ENCODE measurements at regions not wholly inside any gene's neighbourhood (a gene's known extent, or its start where the extent isn't known, plus 50 kb on each side); places are given as distances from the start of the nearest gene placed in this dataset.

GRCh38 chr4:166519774-166520173 is 646.7 kb downstream of the TLL1 start:
- no peak overlapping the region for H3K4me3 Mint-ChIP-seq
- DNase-seq, result no peak
- no peaks in the 10 kb centered on the region for H3K27me3 Mint-ChIP-seq (ENCODE audit: low read depth)
- H3K9me3 Mint-ChIP-seq, result peaks cover 11% of the 10 kb centered on the region
- H3K36me3 Mint-ChIP-seq (ENCODE audit: insufficient read depth), result no peaks in the 10 kb centered on the region
- no peak for ATAC-seq
- H3K4me1 Mint-ChIP-seq (ENCODE audit: low read depth), result no peaks in the 10 kb centered on the region

- no peak overlapping the region for H3K4me3 Mint-ChIP-seq
- no peaks in the 10 kb centered on the region for H3K4me1 Mint-ChIP-seq (ENCODE audit: low read depth)
- ATAC-seq (no peak), DNase-seq (no peak)
- H3K9me3 Mint-ChIP-seq, result peaks cover 3% of the 10 kb centered on the region
- H3K27me3 Mint-ChIP-seq (ENCODE audit: low read depth), result no peaks in the 10 kb centered on the region
- no peaks in the 10 kb centered on the region for H3K36me3 Mint-ChIP-seq (ENCODE audit: insufficient read depth)
These were observed 654.5 kb downstream of the TLL1 start for GRCh38 chr4:166527500-166527899.

DNA sequence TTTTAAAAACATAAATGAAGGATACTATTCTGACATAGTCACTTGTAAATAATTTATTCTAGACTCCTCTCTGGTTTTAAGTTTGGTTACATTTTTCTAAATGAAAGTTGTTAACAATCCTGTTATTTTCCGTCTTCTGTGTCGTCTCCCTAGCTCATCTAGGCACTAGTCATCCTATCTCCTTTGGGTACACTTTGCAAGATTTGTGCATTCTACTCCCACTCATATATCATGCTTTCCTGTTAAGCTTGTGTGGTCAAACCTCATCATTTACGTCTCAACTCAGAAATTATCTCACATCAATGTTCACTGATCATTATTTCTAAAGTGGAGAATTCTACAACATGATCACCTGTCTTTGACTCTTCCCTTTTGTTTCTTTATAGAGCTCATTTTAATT is 658.7 kb downstream of the TLL1 start:
- Mint-ChIP-seq H3K9me3 (peaks cover 3% of the 10 kb centered on the region), H3K27me3 (ENCODE audit: low read depth) (no peaks in the 10 kb centered on the region), H3K4me1 (ENCODE audit: low read depth) (no peaks in the 10 kb centered on the region), H3K4me3 (no peak overlapping the region), H3K36me3 (ENCODE audit: insufficient read depth) (no peaks in the 10 kb centered on the region)
- DNase-seq, result no peak
- ATAC-seq, result no peak

DNA sequence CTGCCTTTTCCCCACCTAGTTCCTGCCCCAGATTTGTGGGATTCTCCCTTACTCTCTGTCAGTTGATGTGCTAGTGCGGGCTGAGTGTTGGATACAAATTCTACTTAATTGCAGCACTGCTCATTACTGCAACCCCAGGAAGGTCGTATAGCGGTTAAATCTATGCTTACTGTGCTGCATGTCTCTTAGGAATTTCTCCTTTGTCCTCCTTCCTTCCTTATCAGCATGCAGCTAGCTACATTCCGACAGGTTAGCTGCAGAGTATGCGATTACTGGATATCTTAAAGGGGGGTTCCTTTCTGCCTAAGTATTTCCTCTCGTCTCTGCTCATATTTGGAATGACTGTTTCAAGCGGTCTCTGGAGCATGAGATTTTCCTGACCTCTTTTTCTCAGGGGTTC is 662.8 kb downstream of the TLL1 start:
- no peak for DNase-seq
- Mint-ChIP-seq H3K9me3 (no peaks in the 10 kb centered on the region), H3K36me3 (ENCODE audit: insufficient read depth) (no peaks in the 10 kb centered on the region), H3K4me3 (no peak overlapping the region), H3K4me1 (ENCODE audit: low read depth) (no peaks in the 10 kb centered on the region), H3K27me3 (ENCODE audit: low read depth) (no peaks in the 10 kb centered on the region)
- ATAC-seq, result no peak

DNA sequence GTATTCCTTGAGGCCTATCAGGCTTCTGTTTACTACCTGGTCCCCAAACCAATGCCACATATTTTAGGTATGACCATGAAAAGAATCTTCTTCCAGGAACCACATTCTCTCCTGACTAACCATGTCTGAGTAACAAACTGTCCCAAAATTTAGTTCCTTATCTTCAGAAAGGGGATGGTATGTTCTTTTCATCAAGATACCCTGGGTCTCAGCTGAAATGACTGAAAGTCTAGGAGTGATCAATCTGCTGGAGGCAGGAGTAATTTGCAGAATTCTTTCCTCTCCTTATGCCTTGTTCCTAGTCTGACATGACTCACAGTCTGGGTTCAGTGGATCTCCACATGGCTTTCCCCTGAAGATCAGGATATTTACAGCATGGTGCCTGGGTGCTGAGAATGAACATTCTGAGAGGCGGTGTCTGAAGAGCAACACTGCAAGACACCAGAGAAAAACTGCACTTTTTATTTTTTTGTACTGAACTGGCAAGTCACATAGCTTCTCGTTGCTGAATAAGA is 665.5 kb downstream of the TLL1 start:
- H3K4me3 Mint-ChIP-seq, result no peak overlapping the region
- no peaks in the 10 kb centered on the region for H3K4me1 Mint-ChIP-seq (ENCODE audit: low read depth)
- no peak for DNase-seq
- no peaks in the 10 kb centered on the region for H3K27me3 Mint-ChIP-seq (ENCODE audit: low read depth)
- H3K36me3 Mint-ChIP-seq (ENCODE audit: insufficient read depth), result no peaks in the 10 kb centered on the region
- ATAC-seq, result no peak
- H3K9me3 Mint-ChIP-seq, result peaks cover 5% of the 10 kb centered on the region

- no peak for DNase-seq
- H3K9me3 Mint-ChIP-seq, result peaks cover 15% of the 10 kb centered on the region
- H3K27me3 Mint-ChIP-seq (ENCODE audit: low read depth), result no peaks in the 10 kb centered on the region
- H3K4me1 Mint-ChIP-seq (ENCODE audit: low read depth), result no peaks in the 10 kb centered on the region
- H3K36me3 Mint-ChIP-seq (ENCODE audit: insufficient read depth), result no peaks in the 10 kb centered on the region
- ATAC-seq, result no peak
- no peak overlapping the region for H3K4me3 Mint-ChIP-seq
These were observed 673.0 kb downstream of the TLL1 start for GRCh38 chr4:166546009-166546408.

- no peak for ATAC-seq
- Mint-ChIP-seq H3K4me1 (ENCODE audit: low read depth) (no peaks in the 10 kb centered on the region), H3K36me3 (ENCODE audit: insufficient read depth) (no peaks in the 10 kb centered on the region), H3K4me3 (no peak overlapping the region), H3K9me3 (peaks cover 15% of the 10 kb centered on the region), H3K27me3 (ENCODE audit: low read depth) (no peaks in the 10 kb centered on the region)
- DNase-seq, result no peak
These were observed 656.7 kb downstream of the SPOCK3 start for GRCh38 chr4:166577639-166578038.

DNA sequence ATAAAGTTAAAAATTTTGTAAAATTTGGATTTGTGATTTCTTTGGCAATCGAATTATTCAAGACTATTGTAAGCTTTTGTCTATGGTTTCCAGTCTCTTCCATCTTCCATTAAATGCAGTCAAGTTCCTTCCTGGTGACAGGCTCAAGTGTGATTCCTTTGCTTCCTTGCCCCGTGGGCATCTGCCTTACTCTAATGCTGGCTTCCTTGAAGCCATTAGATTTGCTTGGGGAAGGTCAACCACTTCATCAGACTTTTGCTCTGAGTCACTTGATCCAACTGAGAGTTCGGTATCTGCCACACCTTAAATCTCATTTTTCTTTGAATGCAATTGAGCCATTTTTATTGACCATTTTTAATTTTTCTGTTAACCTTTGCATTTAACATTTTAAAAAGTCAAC is 648.8 kb downstream of the SPOCK3 start:
- DNase-seq, result no peak
- H3K4me1 Mint-ChIP-seq (ENCODE audit: low read depth), result no peaks in the 10 kb centered on the region
- ATAC-seq, result no peak
- no peak overlapping the region for H3K4me3 Mint-ChIP-seq
- H3K9me3 Mint-ChIP-seq, result peaks cover 6% of the 10 kb centered on the region
- no peaks in the 10 kb centered on the region for H3K27me3 Mint-ChIP-seq (ENCODE audit: low read depth)
- H3K36me3 Mint-ChIP-seq (ENCODE audit: insufficient read depth), result no peaks in the 10 kb centered on the region

DNA sequence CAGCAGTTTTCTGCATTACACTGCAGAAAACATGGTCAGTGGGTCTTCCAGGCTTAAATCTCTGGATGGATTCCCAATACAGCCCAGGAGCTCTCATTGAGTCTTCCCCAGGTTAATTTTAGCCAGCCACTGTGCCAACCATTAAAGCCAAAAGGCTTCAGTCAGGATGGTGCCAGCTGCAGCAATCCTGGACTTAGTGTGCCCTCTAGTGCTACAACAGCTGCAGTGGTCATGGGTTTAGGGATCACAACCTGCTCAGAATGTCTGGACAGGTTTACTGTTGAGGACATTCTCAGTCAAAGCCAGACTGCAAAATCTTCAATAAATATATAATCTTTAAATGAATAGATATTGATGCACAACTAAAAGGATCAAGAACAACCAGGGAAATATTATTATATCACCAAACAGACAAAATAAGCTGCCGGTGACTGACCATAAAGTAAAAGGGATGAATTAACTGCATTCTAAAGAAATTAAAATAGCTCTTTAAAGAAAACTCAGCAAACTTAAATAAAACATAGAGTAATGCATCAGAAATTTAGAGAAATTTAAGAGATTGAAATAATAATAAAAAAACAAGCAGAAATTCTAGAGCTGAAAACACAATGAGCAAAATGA is 639.9 kb downstream of the SPOCK3 start:
- ATAC-seq (no peak), DNase-seq (no peak)
- H3K27me3 Mint-ChIP-seq (ENCODE audit: low read depth), result no peaks in the 10 kb centered on the region
- no peaks in the 10 kb centered on the region for H3K4me1 Mint-ChIP-seq (ENCODE audit: low read depth)
- peaks cover 6% of the 10 kb centered on the region for H3K9me3 Mint-ChIP-seq
- no peak overlapping the region for H3K4me3 Mint-ChIP-seq
- no peaks in the 10 kb centered on the region for H3K36me3 Mint-ChIP-seq (ENCODE audit: insufficient read depth)

DNA sequence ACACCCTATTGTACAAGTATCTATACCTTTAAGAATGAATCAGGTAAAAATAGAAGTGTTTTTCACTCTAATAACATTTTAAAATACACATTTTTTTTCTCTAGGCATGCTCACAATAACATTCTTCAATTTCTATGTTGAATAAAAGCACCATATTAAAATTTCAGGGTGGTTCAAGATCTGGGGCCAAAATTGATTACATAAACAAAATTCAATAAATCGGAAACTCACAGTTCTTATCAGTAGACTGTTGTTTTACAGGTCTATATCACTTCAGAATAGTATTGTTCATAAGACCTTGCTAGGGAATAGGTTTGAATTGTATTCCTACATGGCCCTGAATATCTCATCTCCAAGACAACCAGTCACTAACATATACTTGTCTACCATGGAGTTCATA is 634.0 kb downstream of the SPOCK3 start:
- peaks cover 11% of the 10 kb centered on the region for H3K9me3 Mint-ChIP-seq
- H3K36me3 Mint-ChIP-seq (ENCODE audit: insufficient read depth), result no peaks in the 10 kb centered on the region
- no peak for DNase-seq
- H3K4me3 Mint-ChIP-seq, result no peak overlapping the region
- H3K4me1 Mint-ChIP-seq (ENCODE audit: low read depth), result no peaks in the 10 kb centered on the region
- no peak for ATAC-seq
- H3K27me3 Mint-ChIP-seq (ENCODE audit: low read depth), result no peaks in the 10 kb centered on the region

- Mint-ChIP-seq H3K4me3 (no peak overlapping the region), H3K9me3 (peaks cover 11% of the 10 kb centered on the region), H3K36me3 (ENCODE audit: insufficient read depth) (no peaks in the 10 kb centered on the region), H3K4me1 (ENCODE audit: low read depth) (no peaks in the 10 kb centered on the region), H3K27me3 (ENCODE audit: low read depth) (no peaks in the 10 kb centered on the region)
- ATAC-seq (no peak), DNase-seq (no peak)
These were observed 632.2 kb downstream of the SPOCK3 start for GRCh38 chr4:166602068-166602467.

DNA sequence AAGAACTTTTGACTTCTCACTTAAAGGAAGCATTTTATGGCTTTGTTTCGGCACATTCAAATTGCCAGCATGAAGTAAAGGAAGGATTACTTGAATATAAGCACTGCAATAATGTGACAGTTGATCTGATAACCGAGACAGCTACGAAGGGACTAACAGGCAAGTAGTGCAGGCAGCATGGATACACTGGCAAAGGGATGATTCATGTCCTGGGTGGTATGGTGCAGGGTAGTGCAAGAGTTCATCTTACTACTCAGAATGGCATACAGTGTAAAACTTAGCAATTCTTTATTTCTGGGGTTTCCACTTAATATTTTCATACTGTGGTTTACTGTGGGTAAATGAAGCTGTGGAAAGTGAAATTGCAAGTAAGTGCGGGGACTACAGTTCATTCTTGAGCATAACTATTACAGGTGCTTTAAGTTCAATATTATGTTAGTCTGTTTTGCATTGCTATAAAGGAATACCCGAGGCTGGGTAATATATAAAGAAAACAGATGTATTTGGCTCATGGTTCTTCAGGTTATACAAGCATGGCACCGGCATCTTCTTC is 611.8 kb downstream of the SPOCK3 start:
- no peaks in the 10 kb centered on the region for H3K27me3 Mint-ChIP-seq (ENCODE audit: low read depth)
- no peak for ATAC-seq
- no peaks in the 10 kb centered on the region for H3K36me3 Mint-ChIP-seq (ENCODE audit: insufficient read depth)
- H3K4me1 Mint-ChIP-seq (ENCODE audit: low read depth), result no peaks in the 10 kb centered on the region
- peaks cover 12% of the 10 kb centered on the region for H3K9me3 Mint-ChIP-seq
- no peak overlapping the region for H3K4me3 Mint-ChIP-seq
- no peak for DNase-seq

GRCh38 chr4:166625018-166625637 is 609.2 kb downstream of the SPOCK3 start:
- no peak for DNase-seq
- Mint-ChIP-seq H3K36me3 (ENCODE audit: insufficient read depth) (no peaks in the 10 kb centered on the region), H3K4me3 (no peak overlapping the region), H3K4me1 (ENCODE audit: low read depth) (no peaks in the 10 kb centered on the region), H3K27me3 (ENCODE audit: low read depth) (no peaks in the 10 kb centered on the region), H3K9me3 (peaks cover 9% of the 10 kb centered on the region)
- ATAC-seq, result no peak

DNA sequence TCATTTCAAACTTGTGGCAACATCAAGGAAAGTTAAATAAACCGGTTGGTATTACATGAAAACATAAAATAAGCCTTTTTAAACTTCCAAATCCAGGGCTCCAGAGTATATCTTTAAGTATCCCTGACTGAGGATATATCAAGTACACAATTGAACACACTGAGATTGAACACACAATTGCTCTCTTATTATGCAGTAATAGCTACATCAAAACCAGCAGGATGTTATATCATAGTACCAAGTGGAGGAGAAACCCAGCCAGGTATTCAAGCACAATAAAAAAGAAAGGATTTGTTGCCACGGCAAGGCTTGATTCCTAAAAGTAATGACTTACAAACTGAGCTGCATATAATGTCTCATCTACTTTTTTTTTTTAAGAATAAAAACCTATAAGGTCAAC is 605.8 kb downstream of the SPOCK3 start:
- ATAC-seq (no peak), DNase-seq (no peak)
- Mint-ChIP-seq H3K27me3 (ENCODE audit: low read depth) (no peaks in the 10 kb centered on the region), H3K4me1 (ENCODE audit: low read depth) (no peaks in the 10 kb centered on the region), H3K9me3 (peaks cover 8% of the 10 kb centered on the region), H3K4me3 (no peak overlapping the region), H3K36me3 (ENCODE audit: insufficient read depth) (no peaks in the 10 kb centered on the region)

GRCh38 chr4:166635367-166635766 is 598.9 kb downstream of the SPOCK3 start:
- H3K36me3 Mint-ChIP-seq (ENCODE audit: insufficient read depth), result no peaks in the 10 kb centered on the region
- no peak for DNase-seq
- peaks cover 24% of the 10 kb centered on the region for H3K9me3 Mint-ChIP-seq
- H3K4me3 Mint-ChIP-seq, result no peak overlapping the region
- no peaks in the 10 kb centered on the region for H3K4me1 Mint-ChIP-seq (ENCODE audit: low read depth)
- no peak for ATAC-seq
- H3K27me3 Mint-ChIP-seq (ENCODE audit: low read depth), result no peaks in the 10 kb centered on the region
